Neural progenitor cell (in vitro differentiated cells): ENCODE measurements at regions not wholly inside any gene's neighbourhood (a gene's known extent, or its start where the extent isn't known, plus 50 kb on each side); places are given as distances from the start of the nearest gene placed in this dataset.

Experiments
- EZH2 ChIP-seq: fragments of 200-600 bp; sonication (generic); IDR thresholded peaks from 2 replicates; pipeline ENCODE4 v1.6.1; 2017; ENCODE audit warnings: antibody characterized with exemption, mild to moderate bottlenecking, moderate library complexity
- TF ChIP-seq, protein P1 (sequence below): fragments of 200-600 bp; sonication (generic); IDR thresholded peaks from 2 replicates; pipeline ENCODE4 v1.5.1; 2017; ENCODE audit warnings: antibody characterized with exemption, mild to moderate bottlenecking

DNA sequence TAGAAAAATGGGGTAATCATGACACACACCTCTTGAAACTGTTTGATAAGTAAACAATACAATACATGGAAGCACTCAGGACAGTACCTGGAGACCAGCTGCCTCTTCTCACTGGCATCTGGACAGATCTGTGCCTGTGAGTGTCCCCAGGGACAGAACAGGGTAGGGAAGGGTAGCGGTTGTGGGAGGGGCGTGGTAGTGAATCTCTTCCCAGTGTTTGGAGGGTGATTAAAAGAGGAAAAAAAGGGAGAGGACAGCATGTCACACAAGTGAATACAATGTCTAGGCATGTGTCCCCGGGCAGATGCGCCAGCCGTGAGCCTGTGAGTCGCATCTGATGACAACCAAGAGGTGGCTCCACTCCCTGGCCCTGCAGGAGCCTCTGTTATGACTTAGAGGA, 138.8 kb upstream of the MSX1 start:
- TF ChIP-seq, protein P1, sequence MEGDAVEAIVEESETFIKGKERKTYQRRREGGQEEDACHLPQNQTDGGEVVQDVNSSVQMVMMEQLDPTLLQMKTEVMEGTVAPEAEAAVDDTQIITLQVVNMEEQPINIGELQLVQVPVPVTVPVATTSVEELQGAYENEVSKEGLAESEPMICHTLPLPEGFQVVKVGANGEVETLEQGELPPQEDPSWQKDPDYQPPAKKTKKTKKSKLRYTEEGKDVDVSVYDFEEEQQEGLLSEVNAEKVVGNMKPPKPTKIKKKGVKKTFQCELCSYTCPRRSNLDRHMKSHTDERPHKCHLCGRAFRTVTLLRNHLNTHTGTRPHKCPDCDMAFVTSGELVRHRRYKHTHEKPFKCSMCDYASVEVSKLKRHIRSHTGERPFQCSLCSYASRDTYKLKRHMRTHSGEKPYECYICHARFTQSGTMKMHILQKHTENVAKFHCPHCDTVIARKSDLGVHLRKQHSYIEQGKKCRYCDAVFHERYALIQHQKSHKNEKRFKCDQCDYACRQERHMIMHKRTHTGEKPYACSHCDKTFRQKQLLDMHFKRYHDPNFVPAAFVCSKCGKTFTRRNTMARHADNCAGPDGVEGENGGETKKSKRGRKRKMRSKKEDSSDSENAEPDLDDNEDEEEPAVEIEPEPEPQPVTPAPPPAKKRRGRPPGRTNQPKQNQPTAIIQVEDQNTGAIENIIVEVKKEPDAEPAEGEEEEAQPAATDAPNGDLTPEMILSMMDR: no peak
- TF ChIP-seq EZH2: no peak
